HepG2 (cell line): ENCODE measurements at regions not wholly inside any gene's neighbourhood (a gene's known extent, or its start where the extent isn't known, plus 50 kb on each side); places are given as distances from the start of the nearest gene placed in this dataset.

Experiments used
- EP300 ChIP-seq, 3 experiments: sonication (generic) in 1 of 3; formaldehyde crosslinking in 1 of 3; IDR thresholded peaks; 2 replicates each; pipeline versions ENCODE4 v1.5.1 to v1.6.1; 2011 to 2020; ENCODE audit warnings: low read depth in 2 of 3, low read length in 2 of 3, borderline replicate concordance in 1 of 3, improper control_type of control experiment in 1 of 3, mild to moderate bottlenecking in 1 of 3, missing genetic modification reagents in 1 of 3, moderate library complexity in 1 of 3
- EZH2 ChIP-seq: conservative IDR thresholded peaks from 2 replicates; pipeline ENCODE4 v1.6.1; 2012; ENCODE audit warnings: mild to moderate bottlenecking, low read depth, low read length, moderate library complexity
- HNRNPLL ChIP-seq: fragments of 200-400 bp; formaldehyde crosslinking; IDR thresholded peaks from 2 replicates; pipeline ENCODE4 v1.6.1; 2017; ENCODE audit warnings: mild to moderate bottlenecking, low read depth, low read length; ENCODE audit not compliant: poor library complexity, severe bottlenecking
- MTF2 ChIP-seq: sonication (generic); formaldehyde crosslinking; IDR thresholded peaks from 2 replicates; pipeline ENCODE4 v1.5.0; 2020; ENCODE audit warnings: missing genetic modification reagents, borderline replicate concordance
- NR2F6 ChIP-seq, 2 experiments: IDR thresholded peaks; 2 replicates each; pipeline ENCODE4 v1.6.1; 2016; ENCODE audit warnings: antibody characterized with exemption in 1 of 2, mild to moderate bottlenecking in 1 of 2
- ZNF124 ChIP-seq: sonication (generic); formaldehyde crosslinking; IDR thresholded peaks from 2 replicates; pipeline ENCODE4 v1.4.0; 2020; ENCODE audit warnings: missing genetic modification reagents
- ZNF766 ChIP-seq: sonication (generic); formaldehyde crosslinking; IDR thresholded peaks from 2 replicates; pipeline ENCODE4 v1.5.0; 2020; ENCODE audit warnings: missing genetic modification reagents, borderline replicate concordance
- TF ChIP-seq, protein P1 (sequence below), 2 experiments: IDR thresholded peaks; 2 replicates each; pipeline ENCODE4 v1.6.1; 2011 to 2012; ENCODE audit warnings: low read length in 2 of 2, borderline replicate concordance in 1 of 2, low read depth in 1 of 2, mild to moderate bottlenecking in 1 of 2, moderate library complexity in 1 of 2
- TF ChIP-seq, protein P2 (sequence below): sonication (generic); formaldehyde crosslinking; IDR thresholded peaks from 2 replicates; pipeline ENCODE4 v1.5.0; 2020; ENCODE audit warnings: mild to moderate bottlenecking, missing genetic modification reagents, moderate library complexity

- TF ChIP-seq ZNF124 (CRISPR knock-in tag): no peak
- TF ChIP-seq, protein P1, sequence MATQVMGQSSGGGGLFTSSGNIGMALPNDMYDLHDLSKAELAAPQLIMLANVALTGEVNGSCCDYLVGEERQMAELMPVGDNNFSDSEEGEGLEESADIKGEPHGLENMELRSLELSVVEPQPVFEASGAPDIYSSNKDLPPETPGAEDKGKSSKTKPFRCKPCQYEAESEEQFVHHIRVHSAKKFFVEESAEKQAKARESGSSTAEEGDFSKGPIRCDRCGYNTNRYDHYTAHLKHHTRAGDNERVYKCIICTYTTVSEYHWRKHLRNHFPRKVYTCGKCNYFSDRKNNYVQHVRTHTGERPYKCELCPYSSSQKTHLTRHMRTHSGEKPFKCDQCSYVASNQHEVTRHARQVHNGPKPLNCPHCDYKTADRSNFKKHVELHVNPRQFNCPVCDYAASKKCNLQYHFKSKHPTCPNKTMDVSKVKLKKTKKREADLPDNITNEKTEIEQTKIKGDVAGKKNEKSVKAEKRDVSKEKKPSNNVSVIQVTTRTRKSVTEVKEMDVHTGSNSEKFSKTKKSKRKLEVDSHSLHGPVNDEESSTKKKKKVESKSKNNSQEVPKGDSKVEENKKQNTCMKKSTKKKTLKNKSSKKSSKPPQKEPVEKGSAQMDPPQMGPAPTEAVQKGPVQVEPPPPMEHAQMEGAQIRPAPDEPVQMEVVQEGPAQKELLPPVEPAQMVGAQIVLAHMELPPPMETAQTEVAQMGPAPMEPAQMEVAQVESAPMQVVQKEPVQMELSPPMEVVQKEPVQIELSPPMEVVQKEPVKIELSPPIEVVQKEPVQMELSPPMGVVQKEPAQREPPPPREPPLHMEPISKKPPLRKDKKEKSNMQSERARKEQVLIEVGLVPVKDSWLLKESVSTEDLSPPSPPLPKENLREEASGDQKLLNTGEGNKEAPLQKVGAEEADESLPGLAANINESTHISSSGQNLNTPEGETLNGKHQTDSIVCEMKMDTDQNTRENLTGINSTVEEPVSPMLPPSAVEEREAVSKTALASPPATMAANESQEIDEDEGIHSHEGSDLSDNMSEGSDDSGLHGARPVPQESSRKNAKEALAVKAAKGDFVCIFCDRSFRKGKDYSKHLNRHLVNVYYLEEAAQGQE (IDR thresholded peaks at IDR 0.05; ENCODE audit: borderline replicate concordance in 1 of 2, low read depth in 1 of 2, low read length in 2 of 2): no peak
- no peak for TF ChIP-seq MTF2 (CRISPR knock-in tag)
- no peak for TF ChIP-seq EP300 (IDR thresholded peaks at IDR 0.05; ENCODE audit: low read depth in 2 of 2, low read length in 2 of 2)
- TF ChIP-seq EP300 (CRISPR knock-in tag; IDR thresholded peaks at IDR 0.05; ENCODE audit: borderline replicate concordance): no peak
- no peak for TF ChIP-seq NR2F6 (IDR thresholded peaks at IDR 0.05)
- TF ChIP-seq NR2F6 (CRISPR knock-in tag; IDR thresholded peaks at IDR 0.05): no peak
- TF ChIP-seq ZNF766 (CRISPR knock-in tag): no peak
- no peak for TF ChIP-seq HNRNPLL
- TF ChIP-seq, protein P2, sequence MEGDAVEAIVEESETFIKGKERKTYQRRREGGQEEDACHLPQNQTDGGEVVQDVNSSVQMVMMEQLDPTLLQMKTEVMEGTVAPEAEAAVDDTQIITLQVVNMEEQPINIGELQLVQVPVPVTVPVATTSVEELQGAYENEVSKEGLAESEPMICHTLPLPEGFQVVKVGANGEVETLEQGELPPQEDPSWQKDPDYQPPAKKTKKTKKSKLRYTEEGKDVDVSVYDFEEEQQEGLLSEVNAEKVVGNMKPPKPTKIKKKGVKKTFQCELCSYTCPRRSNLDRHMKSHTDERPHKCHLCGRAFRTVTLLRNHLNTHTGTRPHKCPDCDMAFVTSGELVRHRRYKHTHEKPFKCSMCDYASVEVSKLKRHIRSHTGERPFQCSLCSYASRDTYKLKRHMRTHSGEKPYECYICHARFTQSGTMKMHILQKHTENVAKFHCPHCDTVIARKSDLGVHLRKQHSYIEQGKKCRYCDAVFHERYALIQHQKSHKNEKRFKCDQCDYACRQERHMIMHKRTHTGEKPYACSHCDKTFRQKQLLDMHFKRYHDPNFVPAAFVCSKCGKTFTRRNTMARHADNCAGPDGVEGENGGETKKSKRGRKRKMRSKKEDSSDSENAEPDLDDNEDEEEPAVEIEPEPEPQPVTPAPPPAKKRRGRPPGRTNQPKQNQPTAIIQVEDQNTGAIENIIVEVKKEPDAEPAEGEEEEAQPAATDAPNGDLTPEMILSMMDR (CRISPR knock-in tag): no peak
- TF ChIP-seq EZH2: no peak
These were observed 83.8 kb downstream of the TMEM130 start for GRCh38 chr7:98785929-98786571.
